ENCODE measurements at regions not wholly inside any gene's neighbourhood (a gene's known extent, or its start where the extent isn't known, plus 50 kb on each side); places are given as distances from the start of the nearest gene placed in this dataset.

- TF ChIP-seq, protein P1, sequence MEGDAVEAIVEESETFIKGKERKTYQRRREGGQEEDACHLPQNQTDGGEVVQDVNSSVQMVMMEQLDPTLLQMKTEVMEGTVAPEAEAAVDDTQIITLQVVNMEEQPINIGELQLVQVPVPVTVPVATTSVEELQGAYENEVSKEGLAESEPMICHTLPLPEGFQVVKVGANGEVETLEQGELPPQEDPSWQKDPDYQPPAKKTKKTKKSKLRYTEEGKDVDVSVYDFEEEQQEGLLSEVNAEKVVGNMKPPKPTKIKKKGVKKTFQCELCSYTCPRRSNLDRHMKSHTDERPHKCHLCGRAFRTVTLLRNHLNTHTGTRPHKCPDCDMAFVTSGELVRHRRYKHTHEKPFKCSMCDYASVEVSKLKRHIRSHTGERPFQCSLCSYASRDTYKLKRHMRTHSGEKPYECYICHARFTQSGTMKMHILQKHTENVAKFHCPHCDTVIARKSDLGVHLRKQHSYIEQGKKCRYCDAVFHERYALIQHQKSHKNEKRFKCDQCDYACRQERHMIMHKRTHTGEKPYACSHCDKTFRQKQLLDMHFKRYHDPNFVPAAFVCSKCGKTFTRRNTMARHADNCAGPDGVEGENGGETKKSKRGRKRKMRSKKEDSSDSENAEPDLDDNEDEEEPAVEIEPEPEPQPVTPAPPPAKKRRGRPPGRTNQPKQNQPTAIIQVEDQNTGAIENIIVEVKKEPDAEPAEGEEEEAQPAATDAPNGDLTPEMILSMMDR (IDR thresholded peaks at IDR 0.05): no peak
- TF ChIP-seq EP300 (IDR thresholded peaks at IDR 0.05): no peak
- TF ChIP-seq POLR2AphosphoS5 (IDR thresholded peaks at IDR 0.05): no peak
- TF ChIP-seq POLR2A (IDR thresholded peaks at IDR 0.05): no peak
Observed at GRCh38 chr2:216574046-216574445, 59.2 kb upstream of the IGFBP2 start.

Data from suprapubic skin (tissue), 4 donors.